ENCODE measurements at regions not wholly inside any gene's neighbourhood (a gene's known extent, or its start where the extent isn't known, plus 50 kb on each side); places are given as distances from the start of the nearest gene placed in this dataset.

DNA sequence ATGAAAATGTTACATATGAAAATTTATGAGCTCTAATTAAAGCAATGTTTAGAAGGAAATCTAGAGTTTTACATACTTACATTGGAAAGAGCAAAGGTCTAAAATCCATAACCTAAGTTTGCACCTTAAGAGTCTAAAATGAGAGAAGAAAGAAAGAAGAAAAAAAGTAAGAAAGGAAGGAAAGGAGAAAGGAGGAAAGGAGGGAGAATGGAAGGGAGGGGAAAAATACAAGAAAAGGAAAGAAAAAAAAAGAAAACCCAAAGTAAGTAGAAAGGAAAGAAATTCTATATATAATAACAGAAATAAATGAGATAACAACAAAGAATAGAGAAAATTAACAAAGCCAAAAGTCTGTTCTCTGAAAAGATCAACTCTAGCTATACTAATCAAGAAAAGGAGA is 122.6 kb downstream of the BCL2L11 start:
- ChIA-PET CTCF (ENCODE audit: partially characterized antibody) (no interaction called here), POLR2A (ENCODE audit: partially characterized antibody) (no interaction called here)
- FAIRE-seq (no peak), DNase-seq (ENCODE audit: low read depth in 1 of 2, low spot score in 2 of 2) (no peak)
- H2BK5ac ChIP-seq (ENCODE audit: low read depth, low read length): no peak overlapping the region
- no peaks in the 10 kb centered on the region for H3K79me1 ChIP-seq (ENCODE audit: low read depth, low read length)
- no peak overlapping the region for H4K91ac ChIP-seq (replicated peaks; ENCODE audit: insufficient read length, low read length)
- H3K4ac ChIP-seq (replicated peaks; ENCODE audit: insufficient read length, low read depth, low read length): no peak overlapping the region
- no peaks in the 10 kb centered on the region for H3K36me3 ChIP-seq (ENCODE audit: control insufficient read depth in 2 of 4, insufficient read depth in 4 of 4, low read length in 3 of 4)
- H3K4me1 ChIP-seq (replicated peaks in 1 of 4; ENCODE audit: control insufficient read depth in 3 of 4, insufficient read depth in 4 of 4, low read length in 3 of 4): no peaks in the 10 kb centered on the region
- no peak overlapping the region for H2AK5ac ChIP-seq (ENCODE audit: low read depth, low read length)
- no peak overlapping the region for H3K4me2 ChIP-seq (ENCODE audit: insufficient read depth in 1 of 2, low read depth in 2 of 2, low read length in 2 of 2)
- no peaks in the 10 kb centered on the region for H4K20me1 ChIP-seq (replicated peaks in 1 of 2; ENCODE audit: control insufficient read depth in 1 of 2, insufficient read depth in 2 of 2, low read length in 2 of 2)
- no peak overlapping the region for H3K9ac ChIP-seq (replicated peaks in 1 of 4; ENCODE audit: extremely low read depth in 1 of 4, low read depth in 3 of 4, low read length in 3 of 4)
- no peak overlapping the region for H3K56ac ChIP-seq (replicated peaks; ENCODE audit: insufficient read length, low read depth, low read length)
- no peak overlapping the region for H2BK120ac ChIP-seq (replicated peaks; ENCODE audit: low read depth, low read length)
- no peaks in the 10 kb centered on the region for H3K23me2 ChIP-seq (ENCODE audit: low read depth, low read length)
- H3K4me3 ChIP-seq (ENCODE audit: extremely low read depth in 1 of 4, insufficient read depth in 2 of 4, low read depth in 3 of 4, low read length in 4 of 4): no peak overlapping the region
- no peak overlapping the region for H4K8ac ChIP-seq (ENCODE audit: extremely low read depth, insufficient read depth, low read length)
- no peak overlapping the region for H3K23ac ChIP-seq (ENCODE audit: insufficient read length)
- no peak overlapping the region for H2BK15ac ChIP-seq (ENCODE audit: low read length)
- H3K9me3 ChIP-seq (ENCODE audit: insufficient read depth in 2 of 2, low read depth in 1 of 2, low read length in 1 of 2): no peaks in the 10 kb centered on the region
- H2AFZ ChIP-seq (ENCODE audit: low read length): no peak overlapping the region
- H3K27ac ChIP-seq (ENCODE audit: low read depth, low read length): no peak overlapping the region
- H3K27me3 ChIP-seq (replicated peaks in 1 of 4; ENCODE audit: control insufficient read depth in 3 of 4, extremely low read depth in 1 of 4, insufficient read depth in 3 of 4, low read length in 3 of 4): no peaks in the 10 kb centered on the region
- H2BK12ac ChIP-seq (ENCODE audit: low read depth, low read length): no peak overlapping the region
- H3K18ac ChIP-seq (ENCODE audit: extremely low read depth, low read length): no peak overlapping the region
- no peaks in the 10 kb centered on the region for H3K79me2 ChIP-seq (ENCODE audit: control insufficient read depth in 1 of 2, insufficient read depth in 2 of 2, low read length in 2 of 2)
- H2BK20ac ChIP-seq (ENCODE audit: low read length): no peak overlapping the region
- H3K14ac ChIP-seq (ENCODE audit: insufficient read length): no peak overlapping the region
- H4K5ac ChIP-seq (ENCODE audit: insufficient read length, low read depth, low read length): no peak overlapping the region
- TF ChIP-seq SIN3A (conservative IDR thresholded peaks at IDR 0.05 in 1 of 2, IDR thresholded peaks at IDR 0.05 in 1 of 2; ENCODE audit: low read depth in 1 of 2, low read length in 2 of 2) (no peak), SAP30 (IDR thresholded peaks at IDR 0.05; ENCODE audit: insufficient read depth, insufficient replicate concordance, low read length) (no peak), CTBP2 (IDR thresholded peaks at IDR 0.05; ENCODE audit: borderline replicate concordance, insufficient read depth, insufficient read length, low read length) (no peak)

All from H1 (cell line).